ENCODE measurements at regions not wholly inside any gene's neighbourhood (a gene's known extent, or its start where the extent isn't known, plus 50 kb on each side); places are given as distances from the start of the nearest gene placed in this dataset.

GRCh38 chr6:47138046-47138445, 95.9 kb upstream of the ADGRF1 start:
- POLR2A ChIA-PET: no interaction called here

More at GRCh38 chr6:47138046-47138445, 95.9 kb upstream of the ADGRF1 start:
- Histone ChIP-seq H3K4me1 (ENCODE audit: control insufficient read depth, extremely low read depth, insufficient read depth, low read length) (peaks cover 26% of the 10 kb centered on the region), H3K9ac (replicated peaks; ENCODE audit: extremely low read depth, insufficient read depth, low read length) (no peak overlapping the region), H3K9me3 (replicated peaks; ENCODE audit: control insufficient read depth, insufficient read depth, low read length) (no peaks in the 10 kb centered on the region), H3K27ac (ENCODE audit: insufficient read depth, low read depth, low read length) (no peak overlapping the region), H3K27me3 (ENCODE audit: control insufficient read depth in 2 of 2, insufficient read depth in 2 of 2, low read length in 2 of 2) (no peaks in the 10 kb centered on the region), H3K9me1 (replicated peaks; ENCODE audit: control insufficient read depth, extremely low read depth, insufficient read depth, low read length) (no peaks in the 10 kb centered on the region), H2AFZ (ENCODE audit: low read depth, low read length) (no peak overlapping the region), H4K20me1 (replicated peaks; ENCODE audit: control insufficient read depth, extremely low read depth, insufficient read depth, low read length) (no peaks in the 10 kb centered on the region), H3K79me2 (ENCODE audit: control insufficient read depth, insufficient read depth, low read length) (no peaks in the 10 kb centered on the region), H3K4me2 (ENCODE audit: insufficient read depth, low read length) (no peak overlapping the region), H3K36me3 (ENCODE audit: control insufficient read depth in 2 of 2, extremely low read depth in 1 of 2, insufficient read depth in 2 of 2, low read length in 2 of 2) (no peaks in the 10 kb centered on the region), H3K4me3 (replicated peaks in 1 of 3; ENCODE audit: insufficient read depth in 1 of 3, low read depth in 1 of 3, low read length in 3 of 3) (no peak overlapping the region)
- no peak for TF ChIP-seq POLR2AphosphoS5 (IDR thresholded peaks at IDR 0.05; ENCODE audit: insufficient read depth, low read depth, low read length)
- no peak for TF ChIP-seq EZH2 (IDR thresholded peaks at IDR 0.05; ENCODE audit: borderline replicate concordance, low read depth, low read length, severe bottlenecking)
- TF ChIP-seq GATA2 (IDR thresholded peaks at IDR 0.05; ENCODE audit: insufficient read depth, insufficient read length, low read depth, low read length): no peak
- TF ChIP-seq FOS (IDR thresholded peaks at IDR 0.05; ENCODE audit: borderline replicate concordance, insufficient read depth, low read length): no peak
- no peak for TF ChIP-seq MAX (IDR thresholded peaks at IDR 0.05; ENCODE audit: insufficient read depth, insufficient read length)
- TF ChIP-seq MYC (IDR thresholded peaks at IDR 0.05; ENCODE audit: low read depth, low read length): no peak
- TF ChIP-seq JUN (IDR thresholded peaks at IDR 0.05; ENCODE audit: borderline replicate concordance, insufficient read depth, insufficient read length, low read depth): no peak
- no peak for TF ChIP-seq POLR2A (IDR thresholded peaks at IDR 0.05; ENCODE audit: low read depth, low read length)
- TF ChIP-seq CTCF (IDR thresholded peaks at IDR 0.05; ENCODE audit: extremely low read depth in 1 of 2, insufficient read depth in 1 of 2, low read depth in 1 of 2, low read length in 2 of 2): no peak
- DNase-seq (ENCODE audit: low read depth, low spot score) (peak; percentile 18), FAIRE-seq (no peak)
- dilution Hi-C loops (cut with MboI; ENCODE audit: extremely low pct_ligation_motif_present, low sequenced_read_pairs) (no loop called here), intact Hi-C loops (cut with micrococcal nuclease) (no loop called here)
- BruUV-seq (replicated peaks): no TSS peak
- CTCF ChIA-PET: no interaction called here
